Activated CD4-positive, alpha-beta T cell treated with anti-CD3 and anti-CD28 coated beads, Interleukin-2, amount 50 U/mL, for 1 hour (primary cell): ENCODE measurements at regions not wholly inside any gene's neighbourhood (a gene's known extent, or its start where the extent isn't known, plus 50 kb on each side); places are given as distances from the start of the nearest gene placed in this dataset.

Source experiments
- DNase-seq: peaks from one replicate; pipeline ENCODE4 v3.0.0-alpha.2; 2020

- DNase-seq = no peak
Observed at GRCh38 chr10:83166344-83166743, 973.0 kb upstream of the GHITM start.

- no peak for DNase-seq
Observed at GRCh38 chr10:83167081-83167480, 972.2 kb upstream of the GHITM start.

GRCh38 chr10:83176901-83177300 is 962.4 kb upstream of the GHITM start:
- no peak for DNase-seq

GRCh38 chr10:83178526-83178925 is 960.8 kb upstream of the GHITM start:
- DNase-seq = no peak

GRCh38 chr10:83179371-83179770 is 959.9 kb upstream of the GHITM start:
- no peak for DNase-seq

- no peak for DNase-seq
Observed at GRCh38 chr10:83182076-83182475, 957.2 kb upstream of the GHITM start.

GRCh38 chr10:83184641-83185040 is 954.7 kb upstream of the GHITM start:
- DNase-seq = no peak

GRCh38 chr10:83190614-83191013 is 948.7 kb upstream of the GHITM start:
- no peak for DNase-seq

GRCh38 chr10:83193026-83193425 is 946.3 kb upstream of the GHITM start:
- no peak for DNase-seq

- no peak for DNase-seq
Observed at GRCh38 chr10:83195021-83195420, 944.3 kb upstream of the GHITM start.

- DNase-seq = no peak
Observed at GRCh38 chr10:83199374-83199773, 939.9 kb upstream of the GHITM start.

- no peak for DNase-seq
Observed at GRCh38 chr10:83205861-83206260, 933.4 kb upstream of the GHITM start.

- DNase-seq = no peak
Observed at GRCh38 chr10:83212632-83213334, 926.5 kb upstream of the GHITM start.

GRCh38 chr10:83214136-83214535 is 925.2 kb upstream of the GHITM start:
- no peak for DNase-seq

- DNase-seq = no peak
Observed at GRCh38 chr10:83218205-83218604, 921.1 kb upstream of the GHITM start.

GRCh38 chr10:83222300-83222699 is 917.0 kb upstream of the GHITM start:
- no peak for DNase-seq

GRCh38 chr10:83222832-83223742 is 916.2 kb upstream of the GHITM start:
- no peak for DNase-seq

- no peak for DNase-seq
Observed at GRCh38 chr10:83225781-83226180, 913.5 kb upstream of the GHITM start.

GRCh38 chr10:83229991-83230390 is 909.3 kb upstream of the GHITM start:
- DNase-seq = no peak

GRCh38 chr10:83233691-83234090 is 905.6 kb upstream of the GHITM start:
- DNase-seq = no peak

- no peak for DNase-seq
Observed at GRCh38 chr10:83248106-83248631, 891.1 kb upstream of the GHITM start.

GRCh38 chr10:83250396-83250795 is 888.9 kb upstream of the GHITM start:
- no peak for DNase-seq

- no peak for DNase-seq
Observed at GRCh38 chr10:83252169-83252568, 887.1 kb upstream of the GHITM start.

GRCh38 chr10:83252596-83252995 is 886.7 kb upstream of the GHITM start:
- no peak for DNase-seq
